ENCODE measurements at regions not wholly inside any gene's neighbourhood (a gene's known extent, or its start where the extent isn't known, plus 50 kb on each side); places are given as distances from the start of the nearest gene placed in this dataset.
"Not testable (repeated sequence)": the region's sequence is repeated elsewhere in the genome, so short reads cannot be mapped to it uniquely, and the experiment has no call there.

DNA sequence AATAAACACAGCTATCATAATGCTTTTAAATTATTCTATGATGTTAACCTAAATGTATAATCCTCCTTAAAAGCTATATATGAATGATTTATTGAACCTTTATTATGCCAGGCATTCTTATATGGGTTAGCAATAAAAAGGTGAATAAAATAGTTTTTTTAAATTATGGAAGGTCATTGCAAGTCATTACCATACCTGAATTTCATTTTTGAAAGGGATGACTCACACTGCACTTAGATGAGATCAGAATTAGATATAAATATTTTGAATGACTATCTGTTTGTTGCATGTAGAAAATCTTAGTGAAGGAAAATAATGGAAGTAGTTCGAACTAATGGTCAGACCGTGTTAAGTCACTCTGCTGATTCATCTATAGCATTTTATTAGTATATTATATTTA lies 822.3 kb downstream of the LUZP2 start:
- no peak for DNase-seq (ENCODE audit: low read depth in 2 of 2)

DNA sequence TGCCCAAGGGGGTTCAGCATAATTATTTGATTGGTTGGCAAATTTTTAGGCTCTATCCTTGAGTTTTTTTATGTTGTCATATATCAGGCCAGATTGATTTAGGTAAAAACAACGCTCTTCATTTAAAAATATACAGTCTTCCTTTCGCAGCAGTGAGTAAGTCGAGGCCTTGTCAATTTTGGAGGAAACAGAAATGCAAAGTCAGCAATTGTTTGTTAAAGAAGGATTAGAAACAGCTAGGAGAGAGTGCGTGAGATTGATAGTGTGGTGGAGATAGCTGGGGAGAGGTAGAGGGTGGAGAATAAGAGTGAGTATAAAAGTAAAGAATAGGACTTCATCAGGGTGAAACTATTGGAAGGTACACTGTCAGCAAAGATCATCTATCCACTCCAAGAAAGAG lies 830.8 kb downstream of the LUZP2 start:
- DNase-seq (ENCODE audit: low read depth in 2 of 2): no peak

DNA sequence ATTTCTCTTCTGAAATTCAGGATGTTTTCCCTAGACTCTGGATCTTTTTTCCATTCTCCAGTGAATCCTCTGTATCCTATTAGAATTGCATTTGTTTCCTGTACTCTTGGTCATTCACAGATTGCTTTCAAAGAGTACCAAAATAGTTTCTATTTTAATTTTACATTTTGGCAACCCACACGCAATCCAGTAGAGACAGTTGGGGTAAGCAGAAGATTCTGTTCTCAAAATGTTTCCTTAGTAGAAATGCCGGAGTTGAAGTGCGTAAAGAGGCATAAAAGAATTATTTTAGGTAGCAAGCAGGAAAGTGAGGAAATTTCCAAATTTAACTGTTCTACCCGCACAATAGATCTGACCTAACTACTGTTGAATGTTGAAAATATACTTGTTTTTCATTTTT lies 842.4 kb downstream of the LUZP2 start:
- DNase-seq (ENCODE audit: low read depth in 2 of 2): no peak

DNA sequence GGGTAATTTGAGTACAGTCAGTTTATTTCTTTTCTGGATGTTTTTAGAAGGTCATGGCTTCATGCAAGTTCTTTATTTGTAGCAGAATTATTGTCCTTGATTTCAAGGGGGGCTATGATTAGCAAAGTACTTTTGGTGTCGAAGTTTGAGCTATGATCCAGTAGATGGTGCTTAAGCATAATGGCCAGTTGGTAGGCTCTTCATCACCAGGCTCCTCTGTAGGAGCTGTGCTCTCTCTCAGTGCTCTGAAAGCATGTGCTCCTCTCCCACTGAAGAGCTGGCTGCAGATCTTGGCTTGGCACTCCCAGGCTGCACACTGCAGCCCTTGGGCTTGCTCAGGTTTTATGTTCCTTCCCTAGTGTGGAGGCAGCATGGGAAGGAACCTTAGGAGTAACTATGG lies 852.7 kb downstream of the LUZP2 start:
- no peak for DNase-seq (ENCODE audit: low read depth in 2 of 2)

DNA sequence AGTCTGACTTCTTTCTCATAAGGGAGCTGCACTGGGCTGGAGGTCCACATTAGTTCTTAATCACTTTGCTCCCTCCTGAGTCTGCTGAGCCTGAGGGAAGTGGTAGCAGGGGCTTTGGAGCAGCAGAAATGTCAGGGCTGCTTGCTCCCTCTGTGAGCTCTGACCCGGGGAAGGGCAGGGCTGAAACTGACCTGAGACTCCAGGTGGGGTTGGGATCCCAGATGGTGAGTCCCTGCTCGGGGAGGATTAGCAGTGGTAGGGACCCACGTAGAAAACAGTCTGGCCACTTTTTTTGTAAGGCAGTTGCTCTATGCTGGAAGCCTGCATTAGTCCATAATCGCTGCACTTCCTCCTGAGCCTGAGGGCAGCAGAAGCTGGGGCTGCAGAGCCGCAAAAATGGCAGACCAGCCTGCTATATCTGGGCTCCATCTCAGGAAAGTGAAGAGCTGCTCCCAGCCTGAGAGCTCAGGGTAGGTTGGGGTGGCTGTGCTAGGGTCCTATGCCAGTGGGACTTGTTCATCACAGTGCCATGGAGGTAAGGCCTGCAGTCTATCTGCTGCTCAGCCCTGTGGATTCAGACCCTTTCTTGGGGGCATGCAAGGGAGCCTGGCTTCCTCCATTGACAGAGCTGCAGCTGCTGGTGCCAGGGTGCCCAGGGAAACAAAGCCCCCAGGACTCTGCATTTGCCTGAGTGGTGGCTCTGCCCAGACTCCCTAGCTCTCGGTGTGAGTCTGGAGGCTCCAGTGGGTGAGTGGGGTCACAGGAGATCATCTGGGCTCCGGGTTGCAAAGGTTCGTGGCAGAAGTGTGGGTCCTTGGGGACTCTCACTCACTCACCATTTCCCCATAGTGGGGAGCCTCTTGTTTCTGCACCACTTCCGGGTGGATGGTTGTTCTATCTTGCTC lies 854.3 kb downstream of the LUZP2 start:
- no peak for DNase-seq (ENCODE audit: low read depth in 2 of 2)

DNA sequence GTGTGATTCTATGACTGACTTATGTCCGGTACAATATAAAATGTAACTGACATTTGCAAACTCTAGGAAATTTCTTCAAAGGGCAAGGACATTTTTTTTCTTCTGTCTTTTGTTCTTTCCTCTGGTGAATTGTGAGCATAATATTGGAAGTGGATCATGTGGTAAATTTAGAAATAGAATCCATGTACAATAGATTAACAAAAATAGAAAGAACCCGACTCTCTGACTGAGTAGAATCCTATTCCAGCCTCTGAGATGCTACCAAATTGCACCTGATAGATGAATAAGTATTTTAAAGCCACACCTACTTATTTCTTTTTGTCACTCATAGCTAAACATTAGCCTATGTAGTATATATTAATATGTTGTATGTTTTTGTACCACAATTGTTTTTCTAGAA lies 860.3 kb downstream of the LUZP2 start:
- no peak for DNase-seq (ENCODE audit: low read depth in 2 of 2)

DNA sequence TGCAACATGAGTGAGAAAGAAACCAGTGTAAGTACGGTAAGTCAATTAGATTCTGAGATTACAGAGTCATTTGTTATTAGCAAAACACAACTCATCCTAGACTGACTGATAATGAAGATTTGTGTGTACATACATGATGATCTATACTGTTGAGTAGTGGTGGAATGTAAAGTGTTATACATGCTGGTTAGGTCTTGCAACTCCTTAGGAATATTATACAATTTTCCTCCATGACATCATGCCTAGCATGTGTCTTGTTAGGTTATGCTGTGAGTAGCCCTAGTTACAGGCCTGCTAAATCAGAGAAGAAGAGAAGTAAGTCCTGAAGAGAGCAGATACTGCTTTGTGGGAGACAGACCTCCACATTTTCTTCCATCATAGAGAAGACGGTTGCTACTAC lies 880.6 kb downstream of the LUZP2 start:
- DNase-seq (ENCODE audit: low read depth in 2 of 2): no peak

DNA sequence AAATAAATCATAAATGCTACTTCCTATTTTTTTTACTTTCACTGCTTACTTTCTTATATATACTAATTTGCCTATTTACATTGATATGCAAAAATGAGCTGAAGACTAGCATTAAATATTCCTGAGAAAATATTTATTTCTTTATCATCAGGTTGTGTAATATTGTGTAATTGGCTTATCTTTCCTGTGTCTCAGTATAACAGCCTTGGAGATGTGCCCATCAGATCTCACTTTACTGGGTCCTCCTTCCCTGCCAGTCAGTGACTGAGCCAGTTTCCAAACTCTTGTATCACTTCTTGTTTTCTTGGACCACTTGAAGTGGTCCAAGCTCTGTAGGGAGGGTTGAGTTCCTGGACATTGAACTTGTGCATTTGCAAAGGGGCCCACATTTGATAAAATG lies 900.0 kb downstream of the LUZP2 start:
- no peak for DNase-seq (ENCODE audit: low read depth in 2 of 2)

DNA sequence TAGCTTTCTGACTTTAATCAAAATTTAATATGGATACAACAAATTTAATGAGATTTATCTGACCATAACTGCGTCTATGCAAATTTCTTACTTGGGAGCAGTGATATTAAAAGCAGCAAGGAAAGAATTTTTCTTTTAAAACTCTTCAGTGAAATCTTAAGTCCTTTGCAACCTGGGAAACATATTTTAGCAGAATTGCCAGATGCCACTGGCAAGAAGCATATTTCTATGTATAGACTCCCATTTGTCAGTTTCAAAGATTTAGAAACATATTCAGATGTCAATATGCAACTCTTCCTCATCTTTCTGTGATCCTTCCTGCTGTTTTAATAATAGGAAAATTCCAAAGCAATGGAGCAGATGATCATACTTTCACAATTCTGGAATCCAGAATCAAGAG lies 911.3 kb downstream of the LUZP2 start:
- no peak for DNase-seq (ENCODE audit: low read depth in 2 of 2)

DNA sequence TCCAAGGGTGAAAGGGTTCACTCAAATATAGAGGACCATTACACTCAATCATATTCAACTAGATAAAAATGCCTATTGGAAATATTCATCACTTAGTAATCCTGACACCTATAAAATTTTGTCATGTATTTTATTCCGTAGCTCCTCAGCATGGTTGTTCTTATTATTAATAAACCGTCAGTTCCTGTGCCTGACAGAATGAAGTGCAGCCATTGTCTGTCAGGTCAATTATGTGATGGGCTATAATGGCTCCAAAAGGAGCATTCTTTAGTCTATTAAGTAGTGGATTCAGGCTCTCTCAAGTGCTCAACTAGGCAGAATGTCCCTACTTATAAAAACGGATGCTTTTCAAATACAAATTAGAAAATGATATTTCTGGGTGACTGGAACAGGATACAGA lies 916.1 kb upstream of the ANO3 start:
- DNase-seq (ENCODE audit: low read depth in 2 of 2): no peak

DNA sequence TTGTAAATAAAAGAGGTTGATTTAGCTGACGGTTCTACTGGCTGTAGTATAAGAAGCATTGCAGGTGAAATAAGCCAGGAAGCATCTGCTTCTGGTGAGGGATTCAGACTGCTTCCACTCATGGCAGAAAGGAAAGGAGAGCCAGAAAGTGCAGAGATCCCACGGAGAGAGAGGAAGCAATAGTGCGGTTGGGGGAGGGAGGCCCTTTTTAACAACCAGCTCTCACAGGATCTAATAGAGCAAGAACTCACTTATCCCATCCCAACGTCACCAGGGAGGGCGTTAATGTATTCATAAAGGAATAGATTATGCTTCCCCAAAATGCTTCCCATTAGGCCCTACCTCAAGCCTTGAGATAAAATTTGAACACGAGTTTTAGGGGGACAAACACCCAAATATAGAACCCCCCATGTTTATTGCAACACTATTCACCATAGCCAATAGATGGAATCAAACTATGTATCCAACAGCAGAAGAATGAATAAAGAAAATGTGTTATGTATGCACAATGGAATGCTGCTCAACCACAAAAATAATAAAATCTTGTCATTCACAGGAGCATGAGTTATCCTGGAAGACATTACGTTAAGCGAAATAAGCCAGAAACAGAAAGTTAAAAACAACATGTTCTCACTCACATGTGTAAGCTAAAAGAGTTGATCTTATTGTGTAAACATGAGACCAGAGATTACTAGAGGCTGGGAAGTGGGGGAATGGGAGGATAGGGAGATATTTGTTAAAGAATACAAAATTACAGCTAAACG lies 908.3 kb upstream of the ANO3 start:
- DNase-seq (ENCODE audit: low read depth in 2 of 2): no peak

DNA sequence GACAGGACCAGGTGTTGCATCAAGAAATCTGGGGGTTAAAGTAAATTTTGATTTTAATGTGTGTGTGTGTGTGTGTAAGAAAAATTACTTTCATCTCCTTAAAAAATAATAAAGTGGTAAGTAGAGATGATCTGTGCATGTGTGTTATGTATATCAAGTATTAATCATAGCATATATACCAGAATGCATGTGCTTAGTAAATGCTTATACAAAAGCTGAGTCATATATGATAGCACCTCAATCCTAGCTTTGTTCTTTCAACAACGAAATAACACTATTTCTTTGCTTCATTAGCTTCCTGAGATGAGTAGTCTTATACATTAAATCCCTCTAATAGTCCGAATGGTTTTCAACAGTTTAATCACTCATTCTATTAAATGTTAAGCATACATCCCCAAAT lies 899.6 kb upstream of the ANO3 start:
- DNase-seq (ENCODE audit: low read depth in 2 of 2): no peak

DNA sequence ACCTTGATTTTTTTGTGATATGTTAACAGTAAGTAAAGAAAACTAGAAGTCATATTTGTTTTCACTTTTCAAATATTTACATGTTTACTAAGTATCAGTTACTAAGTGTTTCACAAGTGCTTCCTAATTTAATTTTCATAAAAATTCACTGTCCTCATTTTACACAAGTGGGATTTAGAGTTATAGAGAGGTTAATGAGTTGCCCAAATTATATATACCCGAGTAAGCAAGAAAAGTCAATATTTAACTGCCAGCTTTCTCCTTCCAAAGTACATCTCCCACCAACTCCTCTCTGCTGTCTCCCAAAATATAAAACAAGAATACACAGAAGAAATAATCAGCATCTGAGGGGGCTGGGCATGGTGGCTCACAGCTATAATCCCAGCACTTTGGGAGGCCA lies 896.7 kb upstream of the ANO3 start:
- no peak for DNase-seq (ENCODE audit: low read depth in 2 of 2)

DNA sequence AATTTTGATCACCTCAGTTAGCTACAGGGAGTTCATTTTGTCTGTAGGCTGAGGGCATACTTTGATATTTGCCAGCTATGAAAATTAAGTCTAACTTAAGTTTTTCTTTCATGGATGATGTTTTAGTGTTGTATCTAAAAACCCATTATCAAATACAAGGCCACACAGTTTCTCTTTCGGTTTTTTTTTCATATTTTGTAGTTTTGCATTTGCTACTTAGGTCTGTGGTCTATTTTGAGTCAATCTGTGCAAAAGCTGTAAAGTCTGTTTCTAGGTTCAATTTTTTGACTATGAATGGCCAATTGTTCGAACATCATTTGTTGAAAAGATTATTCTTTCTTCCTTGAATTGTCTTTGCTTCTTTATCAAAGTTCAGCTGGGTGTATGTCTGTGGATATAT lies 895.6 kb upstream of the ANO3 start:
- DNase-seq (ENCODE audit: low read depth in 2 of 2): no peak

DNA sequence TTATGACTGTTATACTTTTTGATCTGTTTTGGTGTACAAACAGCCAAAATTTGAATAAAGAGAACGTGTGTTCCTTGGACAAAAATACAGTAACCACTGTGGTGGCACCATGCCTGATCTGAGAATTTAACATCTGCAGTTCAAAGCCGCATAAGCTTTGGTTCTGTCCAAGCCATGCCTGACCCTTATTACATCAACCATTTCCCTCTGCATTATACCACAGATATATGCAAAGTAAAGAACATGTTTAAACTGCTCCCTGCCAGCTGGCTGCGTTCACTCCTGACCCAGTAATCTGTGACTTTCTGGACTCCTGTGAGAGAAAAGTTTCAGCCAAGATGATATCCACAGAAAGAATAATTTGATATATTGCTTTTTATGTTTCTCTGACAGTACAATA lies 890.5 kb upstream of the ANO3 start:
- DNase-seq (ENCODE audit: low read depth in 2 of 2): no peak

DNA sequence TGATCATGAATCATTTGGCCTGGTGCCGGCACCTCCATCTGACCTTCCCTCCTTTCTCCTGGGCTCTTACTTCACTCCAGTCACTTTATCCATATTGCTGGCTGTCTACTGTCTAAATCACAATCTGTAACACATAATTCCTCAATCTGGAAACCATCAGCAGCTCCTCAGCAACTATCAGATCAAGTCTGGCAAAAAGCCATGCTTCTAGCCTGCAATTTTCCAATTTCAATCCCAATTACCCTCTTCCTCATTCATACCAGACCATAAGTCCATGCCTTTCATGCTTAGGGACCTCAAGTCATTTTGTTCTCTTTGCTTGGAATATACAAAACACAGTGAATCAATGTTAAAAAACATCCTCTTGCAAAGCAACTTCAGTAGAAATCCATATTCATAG lies 882.8 kb upstream of the ANO3 start:
- DNase-seq (ENCODE audit: low read depth in 2 of 2): no peak

DNA sequence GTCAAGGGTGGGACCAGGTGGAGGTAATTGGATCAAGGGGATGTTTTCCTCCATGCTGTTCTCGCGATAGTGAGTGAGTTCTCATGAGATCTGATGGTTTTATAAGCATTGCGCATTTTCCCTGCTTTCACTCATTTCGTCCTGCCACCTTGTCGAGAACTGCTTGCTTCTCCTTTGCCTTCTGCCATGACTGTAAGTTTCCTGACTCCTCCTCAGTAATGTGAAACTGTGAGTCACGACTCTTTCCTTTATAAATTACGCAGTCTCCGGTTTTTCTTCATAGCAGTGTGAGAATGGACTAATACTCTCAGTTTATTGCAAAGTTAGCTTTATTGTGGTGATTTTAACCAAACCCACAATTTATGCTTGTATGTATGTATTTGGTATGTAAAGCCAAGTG lies 878.5 kb upstream of the ANO3 start:
- DNase-seq (ENCODE audit: low read depth in 2 of 2): no peak

DNA sequence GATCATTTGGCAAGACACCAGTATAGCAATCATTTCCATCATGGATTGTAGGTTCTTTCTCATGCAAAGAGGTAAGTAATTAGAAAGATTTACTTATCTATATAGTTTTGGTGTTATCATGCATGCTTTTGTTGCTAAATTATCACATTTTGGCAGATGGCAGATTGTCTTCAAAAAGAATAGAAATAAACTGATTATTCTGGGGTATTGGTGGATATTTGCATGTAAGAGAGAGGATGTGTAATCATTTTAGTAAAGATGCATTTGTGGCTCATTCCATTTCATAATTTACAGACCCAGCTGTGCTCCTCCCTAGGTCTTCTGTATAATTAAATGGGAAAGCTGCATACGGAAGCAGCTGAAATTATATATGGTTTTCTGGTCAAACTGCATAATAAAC lies 875.7 kb upstream of the ANO3 start:
- no peak for DNase-seq (ENCODE audit: low read depth in 2 of 2)

DNA sequence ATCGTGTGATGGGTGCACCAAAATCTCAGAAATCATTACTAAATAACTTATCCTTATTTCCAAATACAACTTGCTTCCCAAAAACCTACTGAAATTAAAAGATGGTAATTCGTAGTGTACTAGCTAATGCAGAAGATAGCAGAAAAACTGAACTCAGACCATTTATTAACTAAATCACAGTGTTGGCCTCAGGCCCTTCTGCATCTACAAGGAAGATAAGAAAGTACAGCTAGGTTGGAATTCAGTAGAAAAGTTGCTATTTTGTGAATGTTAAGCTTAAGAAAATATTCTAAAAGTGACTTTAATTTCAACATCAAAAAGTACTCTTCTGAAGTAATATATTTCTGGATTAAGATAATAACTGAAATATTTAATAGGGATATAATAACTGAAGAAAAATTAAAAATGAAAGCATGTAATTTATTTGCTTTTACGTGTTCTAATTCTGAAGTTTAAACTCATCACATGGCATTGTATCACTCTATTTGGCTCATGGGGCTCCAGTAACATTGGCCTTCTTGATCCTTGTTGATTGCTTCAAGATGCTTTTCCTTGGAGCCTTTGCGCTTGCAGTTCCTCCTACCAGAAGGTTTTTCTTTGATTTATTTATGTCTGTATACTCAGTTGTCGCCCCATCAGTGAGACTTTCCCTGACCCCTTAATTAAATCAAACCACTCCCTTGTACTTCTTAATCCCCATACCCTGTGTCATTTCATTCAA lies 847.9 kb upstream of the ANO3 start:
- DNase-seq (ENCODE audit: low read depth in 2 of 2): no peak

DNA sequence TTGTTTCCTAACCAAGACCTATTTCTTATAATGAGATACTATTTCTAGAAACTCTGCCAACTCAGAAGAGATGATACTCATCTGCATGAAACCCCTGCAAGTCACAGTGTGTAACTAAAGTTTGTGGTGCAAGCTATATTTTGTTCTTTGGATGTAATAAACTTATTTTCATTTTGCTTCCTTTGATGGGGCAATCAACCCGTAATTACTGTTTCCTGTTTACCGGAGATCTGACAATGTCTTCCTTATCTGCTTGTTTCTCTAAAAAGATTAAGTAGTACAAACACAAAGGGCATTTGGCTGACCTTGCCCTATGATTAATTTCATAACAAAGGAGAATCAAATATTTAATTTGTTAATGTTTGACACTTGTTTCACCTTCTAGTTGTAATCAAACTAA lies 846.6 kb upstream of the ANO3 start:
- DNase-seq (ENCODE audit: low read depth in 2 of 2): no peak

DNA sequence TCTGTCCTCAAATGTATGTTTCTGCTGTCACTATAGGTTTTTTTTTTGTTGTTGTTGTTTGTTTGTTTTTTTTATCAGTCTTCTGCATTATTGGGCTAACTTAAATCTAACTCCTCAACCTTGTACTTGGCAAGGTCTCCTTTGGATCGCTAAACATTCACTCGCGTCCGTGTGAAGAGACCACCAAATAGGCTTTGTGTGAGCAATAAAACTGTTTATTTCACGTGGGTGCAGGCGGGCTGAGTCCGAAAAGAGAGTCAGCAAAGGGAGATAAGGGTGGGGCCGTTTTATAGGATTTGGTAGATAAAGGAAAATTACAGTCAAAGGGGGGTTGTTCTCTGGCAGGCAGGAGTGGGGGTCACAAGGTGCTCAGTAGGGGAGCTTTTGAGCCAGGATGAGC lies 845.6 kb upstream of the ANO3 start:
- DNase-seq (ENCODE audit: low read depth in 2 of 2): not testable (repeated sequence)

DNA sequence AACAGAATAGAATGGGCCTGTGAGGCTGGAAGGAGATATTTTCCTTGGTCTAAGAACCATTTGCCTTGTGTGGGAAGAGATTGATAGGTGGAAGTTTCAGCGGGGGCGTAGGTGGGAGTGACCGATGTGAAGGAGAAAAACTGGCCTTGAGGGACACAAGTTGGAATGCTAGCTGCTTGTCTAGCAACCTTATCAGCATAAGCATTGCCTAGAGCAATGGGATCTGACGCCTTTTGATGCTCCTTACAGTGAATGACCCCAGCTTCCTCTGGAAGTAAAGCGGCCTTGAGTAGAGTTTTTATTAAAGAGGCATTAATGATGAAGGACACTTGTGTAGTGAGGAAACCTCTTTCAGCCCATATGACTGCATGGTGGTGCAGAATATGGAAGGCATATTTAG lies 843.8 kb upstream of the ANO3 start:
- DNase-seq (ENCODE audit: low read depth in 2 of 2): not testable (repeated sequence)

DNA sequence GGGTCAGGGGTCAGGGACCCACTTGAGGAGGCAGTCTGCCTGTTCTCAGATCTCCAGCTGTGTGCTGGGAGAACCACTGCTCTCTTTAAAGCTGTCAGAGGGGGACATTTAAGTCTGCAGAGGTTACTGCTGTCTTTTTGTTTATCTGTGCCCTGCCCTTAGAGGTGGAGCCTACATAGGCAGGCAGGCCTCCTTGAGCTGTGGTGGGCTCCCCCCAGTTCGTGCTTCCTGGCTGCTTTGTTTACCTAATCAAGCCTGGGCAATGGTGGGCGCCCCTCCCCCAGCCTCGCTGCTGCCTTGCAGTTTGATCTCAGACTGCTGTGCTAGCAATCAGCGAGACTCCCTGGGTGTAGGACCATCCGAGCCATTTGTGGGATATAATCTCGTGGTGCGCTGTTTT lies 830.5 kb upstream of the ANO3 start:
- not testable (repeated sequence) for DNase-seq (ENCODE audit: low read depth in 2 of 2)
